A673 (cell line): ENCODE measurements at regions not wholly inside any gene's neighbourhood (a gene's known extent, or its start where the extent isn't known, plus 50 kb on each side); places are given as distances from the start of the nearest gene placed in this dataset.

ENCODE experiments used
- CTCF ChIP-seq: fragments of 300-800, 200-600 bp; sonication (generic); conservative IDR thresholded peaks from 2 replicates; pipeline ENCODE4 v1.5.1; 2017; ENCODE audit warnings: low read depth, mild to moderate bottlenecking, antibody characterized with exemption, low read length, moderate library complexity, mixed read lengths
- EZH2 ChIP-seq: fragments of 200-600 bp; sonication (generic); IDR thresholded peaks from 2 replicates; pipeline ENCODE4 v1.6.1; 2017; ENCODE audit warnings: borderline replicate concordance, low read depth, mild to moderate bottlenecking, mixed read lengths, antibody characterized with exemption, low read length; ENCODE audit not compliant: poor library complexity, severe bottlenecking

- TF ChIP-seq CTCF, result no peak
- no peak for TF ChIP-seq EZH2
These were observed 162.4 kb upstream of the NABP1 start for GRCh38 chr2:191515551-191515950.
